ENCODE measurements at regions not wholly inside any gene's neighbourhood (a gene's known extent, or its start where the extent isn't known, plus 50 kb on each side); places are given as distances from the start of the nearest gene placed in this dataset.

- H3K4me3 ChIP-seq (ENCODE audit: low read depth, low read length) = no peak overlapping the region
- no peak for TF ChIP-seq CTCF (conservative IDR thresholded peaks at IDR 0.05; ENCODE audit: low read depth, low read length)
- no peak for DNase-seq (ENCODE audit: low read depth)
These were observed 54.1 kb upstream of the BCAR3 start for GRCh38 chr1:93735722-93736121.

- peak; percentile 38 for TF ChIP-seq CTCF (conservative IDR thresholded peaks at IDR 0.05; ENCODE audit: low read depth, low read length)
- DNase-seq (ENCODE audit: low read depth) = no peak
- H3K4me3 ChIP-seq (ENCODE audit: low read depth, low read length) = no peak overlapping the region
These were observed 53.4 kb upstream of the BCAR3 start for GRCh38 chr1:93734999-93735398.

GRCh38 chr1:93733340-93733739, 51.7 kb upstream of the BCAR3 start:
- DNase-seq (ENCODE audit: low read depth) = no peak
- no peak overlapping the region for H3K4me3 ChIP-seq (ENCODE audit: low read depth, low read length)
- TF ChIP-seq CTCF (conservative IDR thresholded peaks at IDR 0.05; ENCODE audit: low read depth, low read length) = no peak

GRCh38 chr1:93732514-93732913, 50.9 kb upstream of the BCAR3 start:
- no peak for DNase-seq (ENCODE audit: low read depth)
- no peak overlapping the region for H3K4me3 ChIP-seq (ENCODE audit: low read depth, low read length)
- no peak for TF ChIP-seq CTCF (conservative IDR thresholded peaks at IDR 0.05; ENCODE audit: low read depth, low read length)

All from epithelial cell of proximal tubule (primary cell).